ENCODE measurements at regions not wholly inside any gene's neighbourhood (a gene's known extent, or its start where the extent isn't known, plus 50 kb on each side); places are given as distances from the start of the nearest gene placed in this dataset.

- Histone ChIP-seq H3K4me2 (replicated peaks; ENCODE audit: extremely low read depth, low read length, poor library complexity, severe bottlenecking) (no peak overlapping the region), H3K9ac (ENCODE audit: insufficient read depth, low read length, poor library complexity, severe bottlenecking) (no peak overlapping the region), H4K20me1 (ENCODE audit: insufficient read depth, low read length) (no peaks in the 10 kb centered on the region), H3K4me3 (replicated peaks in 1 of 3; ENCODE audit: low read depth in 2 of 3, low read length in 3 of 3) (no peak overlapping the region), H3K36me3 (replicated peaks in 1 of 2; ENCODE audit: control insufficient read depth in 1 of 2, insufficient read depth in 2 of 2, low read length in 2 of 2) (no peaks in the 10 kb centered on the region), H2AFZ (ENCODE audit: insufficient read depth, low read depth, low read length, poor library complexity, severe bottlenecking) (no peak overlapping the region), H3K27me3 (ENCODE audit: control insufficient read depth in 2 of 2, insufficient read depth in 2 of 2, low read length in 2 of 2) (no peaks in the 10 kb centered on the region), H3K9me3 (replicated peaks in 1 of 2; ENCODE audit: control insufficient read depth in 1 of 2, insufficient read depth in 1 of 2, low read length in 2 of 2) (peaks cover 17 to 19% of the 10 kb centered on the region in 2 donors), H3K4me1 (ENCODE audit: control insufficient read depth in 1 of 2, insufficient read depth in 2 of 2, low read length in 2 of 2) (no peaks in the 10 kb centered on the region), H3K27ac (ENCODE audit: low read depth in 1 of 2, low read length in 2 of 2) (no peak overlapping the region), H3K79me2 (ENCODE audit: insufficient read depth, low read length) (no peaks in the 10 kb centered on the region)
- H3K27me3 Mint-ChIP-seq (ENCODE audit: low read depth in 3 of 3), result peaks cover 0 to 2% (median 0%) of the 10 kb centered on the region in 3 donors
- intact Hi-C loops (cut with micrococcal nuclease), result no loop called here
- no peaks in the 10 kb centered on the region for H3K36me3 Mint-ChIP-seq
- no peak overlapping the region for H3K27ac Mint-ChIP-seq
- H3K9me3 Mint-ChIP-seq, result peaks cover 7 to 34% (median 10%) of the 10 kb centered on the region in 7 donors
- 100% methylated on average over 1 of the region's 4 CpGs for WGBS (ENCODE audit: insufficient coverage)
- DNase-seq, result no peak
- no peaks in the 10 kb centered on the region for H3K4me1 Mint-ChIP-seq
- H3K4me3 Mint-ChIP-seq, result no peak overlapping the region
- TF ChIP-seq, protein P1, sequence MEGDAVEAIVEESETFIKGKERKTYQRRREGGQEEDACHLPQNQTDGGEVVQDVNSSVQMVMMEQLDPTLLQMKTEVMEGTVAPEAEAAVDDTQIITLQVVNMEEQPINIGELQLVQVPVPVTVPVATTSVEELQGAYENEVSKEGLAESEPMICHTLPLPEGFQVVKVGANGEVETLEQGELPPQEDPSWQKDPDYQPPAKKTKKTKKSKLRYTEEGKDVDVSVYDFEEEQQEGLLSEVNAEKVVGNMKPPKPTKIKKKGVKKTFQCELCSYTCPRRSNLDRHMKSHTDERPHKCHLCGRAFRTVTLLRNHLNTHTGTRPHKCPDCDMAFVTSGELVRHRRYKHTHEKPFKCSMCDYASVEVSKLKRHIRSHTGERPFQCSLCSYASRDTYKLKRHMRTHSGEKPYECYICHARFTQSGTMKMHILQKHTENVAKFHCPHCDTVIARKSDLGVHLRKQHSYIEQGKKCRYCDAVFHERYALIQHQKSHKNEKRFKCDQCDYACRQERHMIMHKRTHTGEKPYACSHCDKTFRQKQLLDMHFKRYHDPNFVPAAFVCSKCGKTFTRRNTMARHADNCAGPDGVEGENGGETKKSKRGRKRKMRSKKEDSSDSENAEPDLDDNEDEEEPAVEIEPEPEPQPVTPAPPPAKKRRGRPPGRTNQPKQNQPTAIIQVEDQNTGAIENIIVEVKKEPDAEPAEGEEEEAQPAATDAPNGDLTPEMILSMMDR (IDR thresholded peaks at IDR 0.05), result no peak
These were observed 144.1 kb upstream of the UBE3A start for GRCh38 chr15:25582886-25583285.

DNA sequence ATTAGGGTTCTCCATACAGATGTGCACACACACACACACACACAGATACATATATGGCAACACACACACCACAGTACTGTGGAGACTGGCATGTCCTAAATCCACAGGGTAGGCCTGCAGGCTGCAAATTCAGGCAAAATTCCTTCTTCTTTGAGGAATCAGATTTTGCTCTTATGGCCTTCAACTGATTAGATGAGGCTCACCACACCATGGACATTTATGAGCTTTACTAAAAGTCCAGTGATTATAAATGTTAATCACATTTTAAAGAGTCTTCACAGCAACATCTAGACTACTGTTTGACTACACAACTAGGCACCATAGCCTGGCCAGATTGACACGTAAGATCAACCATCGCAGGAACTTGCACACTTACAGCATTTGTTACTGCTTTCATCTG, 140.3 kb upstream of the UBE3A start:
- no CpG with 5 or more reads among the region's 2 CpGs for WGBS (ENCODE audit: insufficient coverage)
- Histone ChIP-seq H2AFZ (ENCODE audit: insufficient read depth, low read depth, low read length, poor library complexity, severe bottlenecking) (no peak overlapping the region), H3K27ac (ENCODE audit: low read depth in 1 of 2, low read length in 2 of 2) (no peak overlapping the region), H3K9me3 (replicated peaks in 1 of 2; ENCODE audit: control insufficient read depth in 1 of 2, insufficient read depth in 1 of 2, low read length in 2 of 2) (peaks cover 19 to 21% of the 10 kb centered on the region in 2 donors), H4K20me1 (ENCODE audit: insufficient read depth, low read length) (no peaks in the 10 kb centered on the region), H3K36me3 (replicated peaks in 1 of 2; ENCODE audit: control insufficient read depth in 1 of 2, insufficient read depth in 2 of 2, low read length in 2 of 2) (no peaks in the 10 kb centered on the region), H3K4me1 (ENCODE audit: control insufficient read depth in 1 of 2, insufficient read depth in 2 of 2, low read length in 2 of 2) (no peaks in the 10 kb centered on the region), H3K4me2 (replicated peaks; ENCODE audit: extremely low read depth, low read length, poor library complexity, severe bottlenecking) (no peak overlapping the region), H3K27me3 (ENCODE audit: control insufficient read depth in 2 of 2, insufficient read depth in 2 of 2, low read length in 2 of 2) (no peaks in the 10 kb centered on the region), H3K4me3 (replicated peaks in 1 of 3; ENCODE audit: low read depth in 2 of 3, low read length in 3 of 3) (no peak overlapping the region), H3K79me2 (ENCODE audit: insufficient read depth, low read length) (no peaks in the 10 kb centered on the region), H3K9ac (ENCODE audit: insufficient read depth, low read length, poor library complexity, severe bottlenecking) (no peak overlapping the region)
- TF ChIP-seq, protein P1 (IDR thresholded peaks at IDR 0.05), result no peak
- no peak overlapping the region for H3K27ac Mint-ChIP-seq
- H3K36me3 Mint-ChIP-seq, result no peaks in the 10 kb centered on the region
- H3K9me3 Mint-ChIP-seq, result peaks cover 7 to 32% (median 10%) of the 10 kb centered on the region in 7 donors
- H3K27me3 Mint-ChIP-seq (ENCODE audit: low read depth in 3 of 3), result peaks cover 0 to 2% (median 0%) of the 10 kb centered on the region in 3 donors
- no peak for DNase-seq
- no peak overlapping the region for H3K4me3 Mint-ChIP-seq
- intact Hi-C loops (cut with micrococcal nuclease), result no loop called here
- no peaks in the 10 kb centered on the region for H3K4me1 Mint-ChIP-seq

Data from CD14-positive monocyte (primary cell).